Astrocyte (in vitro differentiated cells and primary cell): ENCODE measurements at regions not wholly inside any gene's neighbourhood (a gene's known extent, or its start where the extent isn't known, plus 50 kb on each side); places are given as distances from the start of the nearest gene placed in this dataset.

Experiments
- EZH2 ChIP-seq: IDR thresholded peaks from 2 replicates; pipeline ENCODE4 v1.6.1; 2012; ENCODE audit warnings: mild to moderate bottlenecking, low read length, inconsistent platforms; ENCODE audit not compliant: insufficient read depth
- TF ChIP-seq, protein P1 (sequence below): IDR thresholded peaks from 2 replicates; pipeline ENCODE4 v1.5.1; 2011; ENCODE audit warnings: low read depth, mild to moderate bottlenecking, inconsistent platforms, low read length, moderate library complexity; ENCODE audit not compliant: insufficient read depth

DNA sequence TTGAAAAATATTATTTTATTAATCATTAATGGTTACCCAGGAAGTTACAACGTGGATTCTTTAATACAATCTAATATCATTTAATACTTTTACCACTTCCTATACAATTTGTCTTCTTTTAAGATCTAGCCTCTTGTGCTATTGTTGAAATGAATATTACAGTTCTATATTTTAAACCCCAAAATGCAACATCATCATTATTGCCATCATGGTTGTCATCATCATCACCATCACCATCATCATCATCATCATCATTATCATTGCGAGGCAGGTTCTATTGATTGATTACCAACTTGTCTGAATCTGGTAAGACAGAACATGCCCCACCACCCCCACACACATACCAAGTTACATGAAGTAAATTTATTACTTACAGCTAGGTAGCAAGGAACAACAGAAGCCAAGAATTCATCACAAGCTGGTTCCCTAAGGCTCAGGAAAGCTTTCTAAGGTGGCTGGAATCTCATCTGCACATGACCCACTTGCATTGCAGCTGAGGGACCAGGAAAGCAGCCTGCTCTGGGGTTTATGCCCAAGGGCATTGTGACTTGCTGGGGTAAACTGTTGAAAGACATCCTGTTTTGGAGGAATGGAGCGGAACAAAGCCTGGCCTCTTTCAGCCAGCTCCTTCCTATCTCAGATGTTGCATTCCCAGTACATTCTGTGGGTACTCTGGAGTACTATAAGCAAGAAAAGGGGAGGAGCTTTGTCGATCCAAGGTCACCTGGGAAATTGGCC is 418.1 kb downstream of the PRR16 start:
- TF ChIP-seq, protein P1, sequence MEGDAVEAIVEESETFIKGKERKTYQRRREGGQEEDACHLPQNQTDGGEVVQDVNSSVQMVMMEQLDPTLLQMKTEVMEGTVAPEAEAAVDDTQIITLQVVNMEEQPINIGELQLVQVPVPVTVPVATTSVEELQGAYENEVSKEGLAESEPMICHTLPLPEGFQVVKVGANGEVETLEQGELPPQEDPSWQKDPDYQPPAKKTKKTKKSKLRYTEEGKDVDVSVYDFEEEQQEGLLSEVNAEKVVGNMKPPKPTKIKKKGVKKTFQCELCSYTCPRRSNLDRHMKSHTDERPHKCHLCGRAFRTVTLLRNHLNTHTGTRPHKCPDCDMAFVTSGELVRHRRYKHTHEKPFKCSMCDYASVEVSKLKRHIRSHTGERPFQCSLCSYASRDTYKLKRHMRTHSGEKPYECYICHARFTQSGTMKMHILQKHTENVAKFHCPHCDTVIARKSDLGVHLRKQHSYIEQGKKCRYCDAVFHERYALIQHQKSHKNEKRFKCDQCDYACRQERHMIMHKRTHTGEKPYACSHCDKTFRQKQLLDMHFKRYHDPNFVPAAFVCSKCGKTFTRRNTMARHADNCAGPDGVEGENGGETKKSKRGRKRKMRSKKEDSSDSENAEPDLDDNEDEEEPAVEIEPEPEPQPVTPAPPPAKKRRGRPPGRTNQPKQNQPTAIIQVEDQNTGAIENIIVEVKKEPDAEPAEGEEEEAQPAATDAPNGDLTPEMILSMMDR = no peak
- TF ChIP-seq EZH2 = no peak
